Uterus (tissue), 2 donors: ENCODE measurements at regions not wholly inside any gene's neighbourhood (a gene's known extent, or its start where the extent isn't known, plus 50 kb on each side); places are given as distances from the start of the nearest gene placed in this dataset.

ENCODE experiments used
- CTCF ChIP-seq, 4 experiments: fragments of 200-600 bp in 2 of 4; fragments of 450-650 bp in 2 of 4; sonication (generic) in 2 of 4; IDR thresholded peaks; one replicate each; pipeline ENCODE4 v1.5.1; 2016 to 2019; ENCODE audit warnings: antibody characterized with exemption in 4 of 4, mild to moderate bottlenecking in 2 of 4, moderate library complexity in 1 of 4
- POLR2A ChIP-seq, 2 donors: fragments of 450-650 bp; IDR thresholded peaks; one replicate each; pipeline ENCODE4 v1.6.1; 2016; ENCODE audit warnings: antibody characterized with exemption in 2 of 2, mild to moderate bottlenecking in 1 of 2, moderate library complexity in 1 of 2

GRCh38 chr15:58274885-58275284, 136.7 kb downstream of the AQP9 start:
- TF ChIP-seq CTCF (IDR thresholded peaks at IDR 0.05) (no peak), POLR2A (IDR thresholded peaks at IDR 0.05) (no peak)
